GM04503 (cell line): ENCODE measurements at regions not wholly inside any gene's neighbourhood (a gene's known extent, or its start where the extent isn't known, plus 50 kb on each side); places are given as distances from the start of the nearest gene placed in this dataset.
A peak's percentile ranks its signal among the peaks of the same experiment; 100 is the strongest.

Experiments
- DNase-seq: peaks from one replicate; pipeline ENCODE4 v3.0.0-alpha.2; 2012; ENCODE audit warnings: low read depth

DNA sequence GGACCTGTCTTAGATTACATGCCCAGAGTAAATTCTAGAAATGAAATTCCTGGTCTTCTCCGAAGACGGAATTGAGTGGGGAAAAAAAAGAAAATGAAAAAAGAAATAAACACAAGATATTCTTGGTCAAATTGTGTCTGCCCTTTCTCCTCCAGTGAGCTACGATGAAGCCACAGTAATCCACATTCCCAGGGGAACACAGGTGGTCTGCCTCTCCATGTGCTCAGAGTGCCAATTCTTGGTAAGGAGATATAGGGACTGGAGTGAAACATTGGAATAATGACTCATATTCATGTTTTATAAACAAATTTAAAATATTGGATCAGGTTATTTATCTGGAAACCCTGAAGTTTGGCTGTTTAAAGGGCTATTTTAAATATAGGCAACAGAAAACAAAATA, 54.2 kb upstream of the MGST2 start:
- no peak for DNase-seq

DNA sequence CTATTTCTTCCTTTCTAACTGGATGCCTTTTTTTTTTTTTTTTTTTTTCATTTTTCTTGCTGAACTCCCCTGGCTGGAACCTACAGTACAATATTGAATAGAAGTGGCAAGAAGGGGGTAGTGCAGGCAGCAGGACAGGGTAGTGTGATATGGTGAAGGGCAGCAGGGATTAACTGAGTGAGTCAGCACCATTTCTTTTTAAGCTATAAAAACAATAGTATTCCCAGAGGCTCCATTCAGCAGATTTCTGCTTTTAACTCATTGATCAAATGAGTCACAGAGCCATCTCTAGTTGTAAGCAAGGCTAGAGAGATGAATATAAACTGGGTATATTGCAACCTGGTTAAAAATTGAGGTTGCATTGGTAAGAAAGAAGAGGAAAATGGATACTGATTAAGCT, 53.6 kb upstream of the SETD7 start:
- DNase-seq: no peak

- DNase-seq: no peak
Measured at GRCh38 chr4:139607502-139608060, 51.6 kb upstream of the SETD7 start.

- peak; percentile 32 for DNase-seq
Measured at GRCh38 chr4:139606579-139607501, 50.8 kb upstream of the SETD7 start.

GRCh38 chr4:139606103-139606502, 50.1 kb upstream of the SETD7 start:
- DNase-seq: no peak
